ENCODE measurements at regions not wholly inside any gene's neighbourhood (a gene's known extent, or its start where the extent isn't known, plus 50 kb on each side); places are given as distances from the start of the nearest gene placed in this dataset.

- Histone ChIP-seq H3K79me1 (ENCODE audit: insufficient read depth, low read depth, low read length, poor library complexity, severe bottlenecking) (no peaks in the 10 kb centered on the region), H3T11ph (ENCODE audit: low read length) (no peak overlapping the region), H3K56ac (ENCODE audit: insufficient read length, low read depth, low read length) (no peak overlapping the region), H2BK5ac (ENCODE audit: insufficient read length, low read length) (no peak overlapping the region), H2BK20ac (ENCODE audit: low read depth, low read length, poor library complexity, severe bottlenecking) (no peak overlapping the region), H3K4me1 (ENCODE audit: insufficient read depth, low read length) (no peaks in the 10 kb centered on the region; the same call in 1 of the 2 replicates), H3K4ac (ENCODE audit: low read depth, low read length) (no peak overlapping the region), H3K23ac (ENCODE audit: insufficient read length, low read depth, low read length) (no peak overlapping the region), H2BK12ac (ENCODE audit: insufficient read length, low read depth, low read length) (no peak overlapping the region), H4K8ac (replicated peaks; ENCODE audit: insufficient read length, low read depth, low read length) (no peak overlapping the region), H3K18ac (ENCODE audit: insufficient read length, low read depth, low read length) (no peak overlapping the region), H3K9ac (ENCODE audit: extremely low read depth, insufficient read length, low read length) (no peak overlapping the region), H3K27ac (ENCODE audit: insufficient read length, low read depth, low read length) (no peak overlapping the region), H3K79me2 (ENCODE audit: insufficient read depth, low read length) (no peaks in the 10 kb centered on the region), H3K27me3 (ENCODE audit: insufficient read depth, low read length) (no peaks in the 10 kb centered on the region), H3K4me2 (ENCODE audit: insufficient read depth, insufficient read length, low read length) (no peak overlapping the region), H2AK5ac (ENCODE audit: insufficient read length, low read length) (no peak overlapping the region), H3K23me2 (ENCODE audit: insufficient read length, low read depth, low read length, poor library complexity, severe bottlenecking) (no peaks in the 10 kb centered on the region), H2AFZ (ENCODE audit: low read length) (no peak overlapping the region), H2BK120ac (ENCODE audit: low read depth, low read length, poor library complexity, severe bottlenecking) (no peak overlapping the region), H4K91ac (ENCODE audit: insufficient read length, low read depth, low read length) (no peak overlapping the region), H4K20me1 (ENCODE audit: control insufficient read depth, insufficient read depth, insufficient read length) (no peaks in the 10 kb centered on the region), H3K9me3 (ENCODE audit: control insufficient read depth, low read depth, low read length) (no peaks in the 10 kb centered on the region), H4K5ac (ENCODE audit: insufficient read length, low read depth, low read length) (no peak overlapping the region), H3K14ac (ENCODE audit: insufficient read depth, low read length) (no peak overlapping the region), H2BK15ac (ENCODE audit: low read depth, low read length) (no peak overlapping the region)
- no CpG with 5 or more reads among the region's 13 CpGs for WGBS (ENCODE audit: extremely low coverage, insufficient read length, low lambda C conversion rate)
- Mint-ChIP-seq H3K9me3 (peaks cover 2% of the 10 kb centered on the region in 2 experiments; a peak in 3 of 5 replicates), H3K27ac (no peak overlapping the region), H3K4me1 (peaks cover 10 to 18% of the 10 kb centered on the region in 2 experiments), H3K36me3 (ENCODE audit: insufficient read depth in 1 of 3, low read depth in 3 of 3) (peaks cover 0 to 2% (median 0%) of the 10 kb centered on the region in 3 experiments; a peak in 1 of 7 replicates), H3K4me3 (no peak overlapping the region), H3K27me3 (ENCODE audit: low read depth) (peaks cover 3% of the 10 kb centered on the region)
- no peak for DNase-seq
- TF ChIP-seq, protein P1, sequence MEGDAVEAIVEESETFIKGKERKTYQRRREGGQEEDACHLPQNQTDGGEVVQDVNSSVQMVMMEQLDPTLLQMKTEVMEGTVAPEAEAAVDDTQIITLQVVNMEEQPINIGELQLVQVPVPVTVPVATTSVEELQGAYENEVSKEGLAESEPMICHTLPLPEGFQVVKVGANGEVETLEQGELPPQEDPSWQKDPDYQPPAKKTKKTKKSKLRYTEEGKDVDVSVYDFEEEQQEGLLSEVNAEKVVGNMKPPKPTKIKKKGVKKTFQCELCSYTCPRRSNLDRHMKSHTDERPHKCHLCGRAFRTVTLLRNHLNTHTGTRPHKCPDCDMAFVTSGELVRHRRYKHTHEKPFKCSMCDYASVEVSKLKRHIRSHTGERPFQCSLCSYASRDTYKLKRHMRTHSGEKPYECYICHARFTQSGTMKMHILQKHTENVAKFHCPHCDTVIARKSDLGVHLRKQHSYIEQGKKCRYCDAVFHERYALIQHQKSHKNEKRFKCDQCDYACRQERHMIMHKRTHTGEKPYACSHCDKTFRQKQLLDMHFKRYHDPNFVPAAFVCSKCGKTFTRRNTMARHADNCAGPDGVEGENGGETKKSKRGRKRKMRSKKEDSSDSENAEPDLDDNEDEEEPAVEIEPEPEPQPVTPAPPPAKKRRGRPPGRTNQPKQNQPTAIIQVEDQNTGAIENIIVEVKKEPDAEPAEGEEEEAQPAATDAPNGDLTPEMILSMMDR (conservative IDR thresholded peaks at IDR 0.05) = no peak
Measured at GRCh38 chr9:108762348-108763055, 93.3 kb downstream of the ACTL7B start.
